ENCODE measurements at regions not wholly inside any gene's neighbourhood (a gene's known extent, or its start where the extent isn't known, plus 50 kb on each side); places are given as distances from the start of the nearest gene placed in this dataset.

- H3K27ac ChIP-seq = no peak overlapping the region
- TF ChIP-seq CTCF (IDR thresholded peaks at IDR 0.05) = no peak
Observed at GRCh38 chr1:189084811-189085210, 1392.9 kb downstream of the BRINP3 start.

GRCh38 chr1:189103956-189104355 is 1373.7 kb downstream of the BRINP3 start:
- Histone ChIP-seq H3K4me3 (ENCODE audit: low read depth in 1 of 2, low read length in 1 of 2) (no peak overlapping the region), H3K27me3 (no peaks in the 10 kb centered on the region), H3K27ac (no peak overlapping the region), H3K9me3 (no peaks in the 10 kb centered on the region), H3K36me3 (no peaks in the 10 kb centered on the region), H3K4me1 (ENCODE audit: control insufficient read depth in 1 of 2, insufficient read depth in 1 of 2, low read depth in 1 of 2, low read length in 1 of 2) (no peaks in the 10 kb centered on the region)
- no peak for TF ChIP-seq CTCF (IDR thresholded peaks at IDR 0.05)

More at GRCh38 chr1:189084811-189085210, 1392.9 kb downstream of the BRINP3 start:
- Histone ChIP-seq H3K9me3 (no peaks in the 10 kb centered on the region), H3K4me3 (ENCODE audit: low read depth in 1 of 2, low read length in 1 of 2) (no peak overlapping the region), H3K4me1 (ENCODE audit: control insufficient read depth in 1 of 2, insufficient read depth in 1 of 2, low read depth in 1 of 2, low read length in 1 of 2) (no peaks in the 10 kb centered on the region), H3K36me3 (no peaks in the 10 kb centered on the region), H3K27me3 (no peaks in the 10 kb centered on the region)

- Histone ChIP-seq H3K27me3 (no peaks in the 10 kb centered on the region), H3K4me1 (ENCODE audit: control insufficient read depth in 1 of 2, insufficient read depth in 1 of 2, low read depth in 1 of 2, low read length in 1 of 2) (no peaks in the 10 kb centered on the region), H3K9me3 (no peaks in the 10 kb centered on the region), H3K4me3 (ENCODE audit: low read depth in 1 of 2, low read length in 1 of 2) (no peak overlapping the region), H3K36me3 (no peaks in the 10 kb centered on the region), H3K27ac (no peak overlapping the region)
- no peak for TF ChIP-seq CTCF (IDR thresholded peaks at IDR 0.05)
Observed at GRCh38 chr1:189117072-189117770, 1360.4 kb downstream of the BRINP3 start.

- Histone ChIP-seq H3K9me3 (no peaks in the 10 kb centered on the region), H3K27ac (no peak overlapping the region), H3K4me3 (ENCODE audit: low read depth in 1 of 2, low read length in 1 of 2) (no peak overlapping the region), H3K27me3 (no peaks in the 10 kb centered on the region), H3K36me3 (no peaks in the 10 kb centered on the region), H3K4me1 (ENCODE audit: control insufficient read depth in 1 of 2, insufficient read depth in 1 of 2, low read depth in 1 of 2, low read length in 1 of 2) (no peaks in the 10 kb centered on the region)
- no peak for TF ChIP-seq CTCF (IDR thresholded peaks at IDR 0.05)
Observed at GRCh38 chr1:189121941-189122340, 1355.7 kb downstream of the BRINP3 start.

- no peak for TF ChIP-seq CTCF (IDR thresholded peaks at IDR 0.05)
- Histone ChIP-seq H3K36me3 (no peaks in the 10 kb centered on the region), H3K9me3 (no peaks in the 10 kb centered on the region), H3K4me3 (ENCODE audit: low read depth in 1 of 2, low read length in 1 of 2) (no peak overlapping the region), H3K27me3 (no peaks in the 10 kb centered on the region), H3K4me1 (ENCODE audit: control insufficient read depth in 1 of 2, insufficient read depth in 1 of 2, low read depth in 1 of 2, low read length in 1 of 2) (no peaks in the 10 kb centered on the region), H3K27ac (no peak overlapping the region)
Observed at GRCh38 chr1:189125694-189126093, 1352.0 kb downstream of the BRINP3 start.

Measured in neutrophil (primary cell).